ENCODE measurements at regions not wholly inside any gene's neighbourhood (a gene's known extent, or its start where the extent isn't known, plus 50 kb on each side); places are given as distances from the start of the nearest gene placed in this dataset.

DNA sequence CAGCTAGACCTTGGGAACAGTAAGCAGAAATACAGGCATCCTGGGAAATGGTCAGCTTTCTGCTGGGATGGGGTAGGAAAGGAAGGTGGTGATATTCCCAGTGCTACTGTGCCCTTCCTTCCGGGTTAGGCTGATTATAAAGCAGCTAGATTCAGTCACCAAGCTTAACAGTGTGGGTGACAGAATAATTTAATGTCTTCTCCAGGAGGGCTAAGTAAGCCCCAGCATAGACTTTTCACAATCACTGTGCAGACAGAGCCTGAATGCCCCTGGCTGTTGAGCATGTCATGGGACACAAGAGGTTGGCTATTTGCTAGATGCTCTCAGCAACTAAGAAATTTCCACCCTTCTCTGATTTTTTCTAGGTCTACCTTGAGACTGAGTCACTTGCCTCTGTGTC is 513.0 kb downstream of the TOX3 start:
- ATAC-seq: no peak
- TF ChIP-seq OSR1 (CRISPR knock-in tag; IDR thresholded peaks at IDR 0.05) (no peak), ZNF8 (CRISPR knock-in tag; IDR thresholded peaks at IDR 0.05) (no peak), PPARA (CRISPR knock-in tag; IDR thresholded peaks at IDR 0.05; ENCODE audit: borderline replicate concordance) (no peak), ZFP3 (CRISPR knock-in tag; IDR thresholded peaks at IDR 0.05) (no peak), TOX (CRISPR knock-in tag; IDR thresholded peaks at IDR 0.05; ENCODE audit: borderline replicate concordance) (no peak), ZC3H10 (CRISPR knock-in tag; IDR thresholded peaks at IDR 0.05) (no peak), SNAI2 (CRISPR knock-in tag; IDR thresholded peaks at IDR 0.05) (no peak), ISL1 (CRISPR knock-in tag; IDR thresholded peaks at IDR 0.05) (no peak)
- TF ChIP-seq, protein P1, sequence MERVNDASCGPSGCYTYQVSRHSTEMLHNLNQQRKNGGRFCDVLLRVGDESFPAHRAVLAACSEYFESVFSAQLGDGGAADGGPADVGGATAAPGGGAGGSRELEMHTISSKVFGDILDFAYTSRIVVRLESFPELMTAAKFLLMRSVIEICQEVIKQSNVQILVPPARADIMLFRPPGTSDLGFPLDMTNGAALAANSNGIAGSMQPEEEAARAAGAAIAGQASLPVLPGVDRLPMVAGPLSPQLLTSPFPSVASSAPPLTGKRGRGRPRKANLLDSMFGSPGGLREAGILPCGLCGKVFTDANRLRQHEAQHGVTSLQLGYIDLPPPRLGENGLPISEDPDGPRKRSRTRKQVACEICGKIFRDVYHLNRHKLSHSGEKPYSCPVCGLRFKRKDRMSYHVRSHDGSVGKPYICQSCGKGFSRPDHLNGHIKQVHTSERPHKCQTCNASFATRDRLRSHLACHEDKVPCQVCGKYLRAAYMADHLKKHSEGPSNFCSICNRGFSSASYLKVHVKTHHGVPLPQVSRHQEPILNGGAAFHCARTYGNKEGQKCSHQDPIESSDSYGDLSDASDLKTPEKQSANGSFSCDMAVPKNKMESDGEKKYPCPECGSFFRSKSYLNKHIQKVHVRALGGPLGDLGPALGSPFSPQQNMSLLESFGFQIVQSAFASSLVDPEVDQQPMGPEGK (CRISPR knock-in tag; IDR thresholded peaks at IDR 0.05; ENCODE audit: borderline replicate concordance): no peak

DNA sequence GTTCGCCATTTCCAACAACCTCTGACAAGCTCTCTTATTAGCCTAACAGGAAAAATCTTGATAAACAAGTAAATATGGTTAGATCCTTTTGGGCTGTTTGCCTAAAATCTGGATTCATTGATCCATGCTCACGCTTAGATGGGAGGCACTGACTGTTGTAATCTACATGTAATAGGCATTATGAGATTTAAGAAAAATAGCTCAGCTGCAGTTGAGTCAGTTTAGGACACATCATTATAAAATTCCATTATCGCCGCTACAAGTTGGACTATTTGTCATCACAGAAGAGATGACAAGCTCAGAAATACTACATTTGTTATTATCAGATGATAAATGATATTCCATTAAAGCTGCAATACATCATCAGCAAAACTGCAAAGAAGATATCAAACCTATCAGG is 524.0 kb downstream of the TOX3 start:
- no peak for ATAC-seq
- TF ChIP-seq CREB5 (CRISPR knock-in tag; IDR thresholded peaks at IDR 0.05; ENCODE audit: low read depth) (no peak), CSDC2 (CRISPR knock-in tag; IDR thresholded peaks at IDR 0.05) (no peak), TCF4 (CRISPR knock-in tag; IDR thresholded peaks at IDR 0.05; ENCODE audit: borderline replicate concordance) (no peak), ZNF8 (CRISPR knock-in tag; IDR thresholded peaks at IDR 0.05) (no peak), ZNF70 (CRISPR knock-in tag; IDR thresholded peaks at IDR 0.05) (no peak), TOX (CRISPR knock-in tag; IDR thresholded peaks at IDR 0.05; ENCODE audit: borderline replicate concordance) (no peak), ZC3H10 (CRISPR knock-in tag; IDR thresholded peaks at IDR 0.05) (no peak), ISL1 (CRISPR knock-in tag; IDR thresholded peaks at IDR 0.05) (no peak), POU6F1 (CRISPR knock-in tag; IDR thresholded peaks at IDR 0.05; ENCODE audit: borderline replicate concordance, low read depth) (no peak), OSR1 (CRISPR knock-in tag; IDR thresholded peaks at IDR 0.05) (no peak), PPARA (CRISPR knock-in tag; IDR thresholded peaks at IDR 0.05; ENCODE audit: borderline replicate concordance) (no peak), GLIS3 (CRISPR knock-in tag; IDR thresholded peaks at IDR 0.05) (no peak), CSRNP3 (CRISPR knock-in tag; IDR thresholded peaks at IDR 0.05) (no peak), ARNTL (CRISPR knock-in tag; IDR thresholded peaks at IDR 0.05; ENCODE audit: borderline replicate concordance, low read depth) (no peak), SNAI2 (CRISPR knock-in tag; IDR thresholded peaks at IDR 0.05) (no peak)
- TF ChIP-seq, protein P1 (CRISPR knock-in tag; IDR thresholded peaks at IDR 0.05; ENCODE audit: borderline replicate concordance): no peak

GRCh38 chr16:52022177-52022576 is 524.8 kb downstream of the TOX3 start:
- ATAC-seq: no peak
- TF ChIP-seq ZNF70 (CRISPR knock-in tag; IDR thresholded peaks at IDR 0.05): no peak
- TF ChIP-seq, protein P1 (CRISPR knock-in tag; IDR thresholded peaks at IDR 0.05; ENCODE audit: borderline replicate concordance): no peak
- no peak for TF ChIP-seq ZNF8 (CRISPR knock-in tag; IDR thresholded peaks at IDR 0.05)
- no peak for TF ChIP-seq BACH2 (CRISPR knock-in tag; IDR thresholded peaks at IDR 0.05; ENCODE audit: borderline replicate concordance)
- TF ChIP-seq ZNF565 (CRISPR knock-in tag; conservative IDR thresholded peaks at IDR 0.05; ENCODE audit: low read depth): no peak
- no peak for TF ChIP-seq TCF4 (CRISPR knock-in tag; IDR thresholded peaks at IDR 0.05; ENCODE audit: borderline replicate concordance)
- no peak for TF ChIP-seq RARB (CRISPR knock-in tag; IDR thresholded peaks at IDR 0.05)
- no peak for TF ChIP-seq ZC3H10 (CRISPR knock-in tag; IDR thresholded peaks at IDR 0.05)
- TF ChIP-seq, protein P2, sequence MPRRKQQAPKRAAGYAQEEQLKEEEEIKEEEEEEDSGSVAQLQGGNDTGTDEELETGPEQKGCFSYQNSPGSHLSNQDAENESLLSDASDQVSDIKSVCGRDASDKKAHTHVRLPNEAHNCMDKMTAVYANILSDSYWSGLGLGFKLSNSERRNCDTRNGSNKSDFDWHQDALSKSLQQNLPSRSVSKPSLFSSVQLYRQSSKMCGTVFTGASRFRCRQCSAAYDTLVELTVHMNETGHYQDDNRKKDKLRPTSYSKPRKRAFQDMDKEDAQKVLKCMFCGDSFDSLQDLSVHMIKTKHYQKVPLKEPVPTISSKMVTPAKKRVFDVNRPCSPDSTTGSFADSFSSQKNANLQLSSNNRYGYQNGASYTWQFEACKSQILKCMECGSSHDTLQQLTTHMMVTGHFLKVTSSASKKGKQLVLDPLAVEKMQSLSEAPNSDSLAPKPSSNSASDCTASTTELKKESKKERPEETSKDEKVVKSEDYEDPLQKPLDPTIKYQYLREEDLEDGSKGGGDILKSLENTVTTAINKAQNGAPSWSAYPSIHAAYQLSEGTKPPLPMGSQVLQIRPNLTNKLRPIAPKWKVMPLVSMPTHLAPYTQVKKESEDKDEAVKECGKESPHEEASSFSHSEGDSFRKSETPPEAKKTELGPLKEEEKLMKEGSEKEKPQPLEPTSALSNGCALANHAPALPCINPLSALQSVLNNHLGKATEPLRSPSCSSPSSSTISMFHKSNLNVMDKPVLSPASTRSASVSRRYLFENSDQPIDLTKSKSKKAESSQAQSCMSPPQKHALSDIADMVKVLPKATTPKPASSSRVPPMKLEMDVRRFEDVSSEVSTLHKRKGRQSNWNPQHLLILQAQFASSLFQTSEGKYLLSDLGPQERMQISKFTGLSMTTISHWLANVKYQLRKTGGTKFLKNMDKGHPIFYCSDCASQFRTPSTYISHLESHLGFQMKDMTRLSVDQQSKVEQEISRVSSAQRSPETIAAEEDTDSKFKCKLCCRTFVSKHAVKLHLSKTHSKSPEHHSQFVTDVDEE (CRISPR knock-in tag; IDR thresholded peaks at IDR 0.05): no peak
- no peak for TF ChIP-seq ZFP3 (CRISPR knock-in tag; IDR thresholded peaks at IDR 0.05)
- no peak for TF ChIP-seq ARNTL (CRISPR knock-in tag; IDR thresholded peaks at IDR 0.05; ENCODE audit: borderline replicate concordance, low read depth)
- TF ChIP-seq ZFP30 (CRISPR knock-in tag; IDR thresholded peaks at IDR 0.05): no peak
- no peak for TF ChIP-seq CSDC2 (CRISPR knock-in tag; IDR thresholded peaks at IDR 0.05)
- TF ChIP-seq TOX (CRISPR knock-in tag; IDR thresholded peaks at IDR 0.05; ENCODE audit: borderline replicate concordance): no peak
- TF ChIP-seq CSRNP3 (CRISPR knock-in tag; IDR thresholded peaks at IDR 0.05): no peak
